GM23338 (cell line): ENCODE measurements at regions not wholly inside any gene's neighbourhood (a gene's known extent, or its start where the extent isn't known, plus 50 kb on each side); places are given as distances from the start of the nearest gene placed in this dataset.

Source experiments
- ATAC-seq: fragments of 200-7000 bp; cut with Tn5 transposase; 3 replicates; pipeline ENCODE4 v1.9.1; 2020
- DNase-seq: peaks from one replicate; pipeline ENCODE4 v3.0.0-alpha.2; 2015; ENCODE audit warnings: low spot score
- H2AFZ ChIP-seq: fragments of 200-600 bp; sonication (generic); 2 replicates; pipeline ENCODE4 v1.8.0; 2016; ENCODE audit warnings: antibody characterized with exemption, mild to moderate bottlenecking, moderate library complexity
- H3F3A ChIP-seq: fragments of 200-600 bp; sonication (generic); replicated peaks from 2 replicates; pipeline ENCODE4 v1.8.0; 2017; ENCODE audit warnings: antibody characterized with exemption, mixed run types, low read depth
- H3K27ac ChIP-seq: fragments of 200-600 bp; sonication (generic); 2 replicates; pipeline ENCODE4 v1.6.1; 2016; ENCODE audit warnings: low read depth
- H3K27me3 ChIP-seq: fragments of 200-600 bp; sonication (generic); 2 replicates; pipeline ENCODE4 v1.8.0; 2016; ENCODE audit warnings: mild to moderate bottlenecking, mixed run types, moderate library complexity; ENCODE audit not compliant: insufficient read depth
- H3K36me3 ChIP-seq: fragments of 200-600 bp; sonication (generic); 2 replicates; pipeline ENCODE4 v1.8.0; 2016; ENCODE audit warnings: mild to moderate bottlenecking; ENCODE audit not compliant: insufficient read depth
- H3K4me1 ChIP-seq: fragments of 200-600 bp; sonication (generic); 2 replicates; pipeline ENCODE4 v1.8.0; 2016; ENCODE audit warnings: mild to moderate bottlenecking, moderate library complexity; ENCODE audit not compliant: insufficient read depth
- H3K4me2 ChIP-seq: fragments of 200-600 bp; sonication (generic); 2 replicates; pipeline ENCODE4 v1.7.1; 2017; ENCODE audit warnings: mixed run types
- H3K4me3 ChIP-seq: fragments of 200-600 bp; sonication (generic); 2 replicates; pipeline ENCODE4 v1.6.1; 2016; ENCODE audit warnings: mixed run types
- H3K79me2 ChIP-seq: fragments of 200-600 bp; sonication (generic); replicated peaks from 2 replicates; pipeline ENCODE4 v1.8.0; 2017; ENCODE audit warnings: mild to moderate bottlenecking; ENCODE audit not compliant: insufficient read depth
- H3K9me2 ChIP-seq: fragments of 200-600 bp; sonication (generic); 2 replicates; pipeline ENCODE4 v1.8.0; 2017; ENCODE audit not compliant: insufficient read depth
- H4K20me1 ChIP-seq: fragments of 200-600 bp; sonication (generic); replicated peaks from 2 replicates; pipeline ENCODE4 v1.8.0; 2017; ENCODE audit warnings: mild to moderate bottlenecking; ENCODE audit not compliant: insufficient read depth
- H3K27ac Mint-ChIP-seq: 2 replicates; pipeline ENCODE4 v1.8.0; 2020; ENCODE audit warnings: inconsistent platforms, mild to moderate bottlenecking, moderate library complexity, mixed read lengths
- H3K27me3 Mint-ChIP-seq: 3 replicates; pipeline ENCODE4 v1.8.0; 2022; ENCODE audit warnings: low read depth, mild to moderate bottlenecking, moderate library complexity, mixed read lengths, inconsistent platforms; ENCODE audit not compliant: insufficient read depth, poor library complexity
- H3K36me3 Mint-ChIP-seq: 3 replicates; pipeline ENCODE4 v1.8.0; 2021; ENCODE audit warnings: low read depth, mild to moderate bottlenecking, inconsistent platforms, moderate library complexity, mixed read lengths
- H3K4me1 Mint-ChIP-seq: 3 replicates; pipeline ENCODE4 v1.8.0; 2020; ENCODE audit warnings: mild to moderate bottlenecking, inconsistent platforms, mixed read lengths
- H3K4me3 Mint-ChIP-seq: 3 replicates; pipeline ENCODE4 v1.8.0; 2021; ENCODE audit warnings: moderate library complexity, mild to moderate bottlenecking, inconsistent platforms, mixed read lengths
- H3K9me3 Mint-ChIP-seq: 3 replicates; pipeline ENCODE4 v1.8.0; 2020; ENCODE audit warnings: moderate library complexity, mild to moderate bottlenecking, inconsistent platforms, mixed read lengths
- CREB1 ChIP-seq: fragments of 250-450 bp; sonication (Bioruptor Pico); IDR thresholded peaks from 2 replicates; pipeline ENCODE4 v1.5.0; 2020; ENCODE audit warnings: low read depth, mild to moderate bottlenecking, moderate library complexity
- CTCF ChIP-seq, 2 experiments: fragments of 200-600 bp in 1 of 2; sonication (generic) in 1 of 2; conservative IDR thresholded peaks; 2 replicates each; pipeline versions ENCODE4 v1.5.1 to v1.6.1; 2016 to 2017; ENCODE audit warnings: antibody characterized with exemption in 2 of 2, low read depth in 2 of 2, mild to moderate bottlenecking in 2 of 2, moderate library complexity in 1 of 2
- ETS1 ChIP-seq: IDR thresholded peaks from 2 replicates; pipeline ENCODE4 v1.6.1; 2016; ENCODE audit warnings: antibody characterized with exemption
- EZH2 ChIP-seq: fragments of 200-600 bp; sonication (generic); IDR thresholded peaks from one replicate; pipeline ENCODE4 v1.8.0; 2017; ENCODE audit warnings: antibody characterized with exemption, mild to moderate bottlenecking, low read depth; ENCODE audit not compliant: unreplicated experiment
- EZH2phosphoT487 ChIP-seq: fragments of 200-600 bp; sonication (generic); IDR thresholded peaks from one replicate; pipeline ENCODE4 v1.8.1; 2018; ENCODE audit warnings: antibody characterized with exemption; ENCODE audit not compliant: unreplicated experiment
- JUNB ChIP-seq: IDR thresholded peaks from one replicate; pipeline ENCODE4 v1.6.1; 2016; ENCODE audit warnings: antibody characterized with exemption; ENCODE audit not compliant: unreplicated experiment
- NANOG ChIP-seq: IDR thresholded peaks from 2 replicates; pipeline ENCODE4 v1.6.1; 2016; ENCODE audit warnings: antibody characterized with exemption, borderline replicate concordance
- POLR2AphosphoS5 ChIP-seq: IDR thresholded peaks from 2 replicates; pipeline ENCODE4 v1.6.1; 2016; ENCODE audit warnings: antibody characterized with exemption, low read depth
- REST ChIP-seq: IDR thresholded peaks from one replicate; pipeline ENCODE4 v1.6.1; 2018; ENCODE audit warnings: antibody characterized with exemption; ENCODE audit not compliant: unreplicated experiment
- STAT1 ChIP-seq: IDR thresholded peaks from one replicate; pipeline ENCODE4 v1.6.1; 2016; ENCODE audit warnings: antibody characterized with exemption; ENCODE audit not compliant: unreplicated experiment
- ZNF114 ChIP-seq: fragments of 250-450 bp; sonication (Bioruptor Pico); IDR thresholded peaks from 2 replicates; pipeline ENCODE4 v1.5.0; 2020; ENCODE audit warnings: mild to moderate bottlenecking, moderate library complexity
- ZNF331 ChIP-seq: fragments of 250-450 bp; sonication (Bioruptor Pico); IDR thresholded peaks from 2 replicates; pipeline ENCODE4 v1.5.0; 2020; ENCODE audit warnings: low read depth, mild to moderate bottlenecking, moderate library complexity
- ZNF462 ChIP-seq: fragments of 250-450 bp; sonication (Bioruptor Pico); IDR thresholded peaks from 2 replicates; pipeline ENCODE4 v1.5.0; 2020; ENCODE audit warnings: mild to moderate bottlenecking, moderate library complexity

GRCh38 chr12:58326534-58326933, 385.2 kb downstream of the ATP23 start:
- H3K27ac ChIP-seq: no peak overlapping the region
- DNase-seq (no peak), ATAC-seq (no peak)
- H3K9me3 Mint-ChIP-seq: no peaks in the 10 kb centered on the region
- no peak overlapping the region for H2AFZ ChIP-seq
- TF ChIP-seq CREB1 (CRISPR knock-in tag): no peak
- TF ChIP-seq ZNF331: no peak
- TF ChIP-seq ZNF114 (CRISPR knock-in tag): no peak
- TF ChIP-seq POLR2AphosphoS5: no peak
- TF ChIP-seq JUNB: no peak
- no peak for TF ChIP-seq ZNF462
- no peak for TF ChIP-seq EZH2
- no peak for TF ChIP-seq REST
- TF ChIP-seq CTCF (conservative IDR thresholded peaks at IDR 0.05; ENCODE audit: low read depth in 2 of 2): no peak
- TF ChIP-seq STAT1: no peak
- TF ChIP-seq EZH2phosphoT487: no peak
- no peak for TF ChIP-seq ETS1
- TF ChIP-seq NANOG: no peak
- H3K27ac Mint-ChIP-seq: no peak overlapping the region
- no peaks in the 10 kb centered on the region for H3F3A ChIP-seq
- H3K9me2 ChIP-seq: 0 out of 2 replicates have a peak, but pooled peaks cover 3% of the 10 kb centered on the region
- no peak overlapping the region for H3K4me3 ChIP-seq
- no peaks in the 10 kb centered on the region for H3K79me2 ChIP-seq
- H3K4me1 ChIP-seq: no peaks in the 10 kb centered on the region
- no peaks in the 10 kb centered on the region for H4K20me1 ChIP-seq
- H3K4me3 Mint-ChIP-seq: no peak overlapping the region
- H3K4me1 Mint-ChIP-seq: no peaks in the 10 kb centered on the region
- no peaks in the 10 kb centered on the region for H3K27me3 Mint-ChIP-seq
- no peaks in the 10 kb centered on the region for H3K36me3 ChIP-seq
- no peaks in the 10 kb centered on the region for H3K27me3 ChIP-seq
- H3K36me3 Mint-ChIP-seq: no peaks in the 10 kb centered on the region
- H3K4me2 ChIP-seq: no peak overlapping the region
